IPS-NIHi7 (cell line): ENCODE measurements at regions not wholly inside any gene's neighbourhood (a gene's known extent, or its start where the extent isn't known, plus 50 kb on each side); places are given as distances from the start of the nearest gene placed in this dataset.
"Not testable (repeated sequence)": the region's sequence is repeated elsewhere in the genome, so short reads cannot be mapped to it uniquely, and the experiment has no call there.

Experiments
- DNase-seq: peaks from one replicate; pipeline ENCODE4 v3.0.0; 2012; ENCODE audit warnings: mixed read lengths; ENCODE audit errors: extremely low spot score

- peak; percentile 26 for DNase-seq
Observed at GRCh38 chr12:33514893-33515292, 75.3 kb upstream of the SYT10 start.

DNA sequence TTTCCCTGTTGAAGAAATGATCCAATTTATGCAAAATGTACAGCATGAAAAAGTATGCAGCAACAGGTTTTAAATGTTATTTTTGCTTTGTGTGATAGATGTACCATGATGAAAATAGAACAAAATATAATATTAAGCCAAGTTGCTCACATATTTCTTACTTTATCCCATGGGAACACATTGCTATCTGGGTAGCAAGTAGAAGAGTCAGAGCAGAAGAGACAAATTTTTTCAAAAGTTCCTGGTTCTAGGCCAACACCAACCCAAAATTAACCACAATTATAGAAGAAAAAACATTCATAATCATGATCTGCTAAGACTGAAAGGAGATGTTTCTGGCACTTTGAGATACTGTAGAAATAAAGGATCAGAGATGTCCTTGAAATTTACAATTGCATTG lies 79.9 kb upstream of the SYT10 start:
- DNase-seq: no peak

DNA sequence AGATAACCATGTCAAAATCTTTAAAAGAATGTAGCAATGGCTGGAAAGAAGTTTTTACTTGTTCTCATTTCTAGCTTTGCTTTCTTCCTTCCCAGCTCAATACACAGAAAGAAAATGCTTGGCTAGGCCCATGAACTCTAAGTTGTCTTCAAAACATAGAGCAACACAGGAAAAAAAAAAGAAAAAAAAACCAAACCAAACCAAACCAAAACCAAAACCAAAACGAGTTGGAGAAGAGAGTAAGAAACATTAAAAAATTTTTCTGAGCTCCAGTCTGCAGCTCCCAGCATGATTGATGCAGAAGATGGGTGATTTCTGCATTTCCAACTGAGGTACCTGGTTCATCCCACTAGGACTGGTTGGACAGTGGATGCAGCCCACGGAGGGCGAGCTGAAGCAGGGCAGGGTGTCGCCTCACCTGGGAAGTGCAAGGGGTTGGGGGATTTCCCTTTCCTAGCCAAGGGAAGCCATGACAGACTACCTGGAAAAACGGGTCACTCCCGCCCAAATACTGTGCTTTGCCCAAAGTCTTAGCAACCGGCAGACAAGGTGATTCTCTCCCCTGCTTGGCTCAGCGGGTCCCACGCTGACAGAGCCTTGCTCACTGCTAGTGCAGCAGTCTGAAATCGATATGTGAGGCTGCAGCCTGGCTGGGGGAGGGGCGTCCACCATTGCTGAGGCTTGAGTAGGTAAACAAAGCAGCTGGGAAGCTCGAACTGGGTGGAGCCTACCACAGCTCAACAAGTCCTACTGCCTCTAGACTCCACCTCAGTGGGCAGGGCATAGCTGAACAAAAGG lies 81.1 kb upstream of the SYT10 start:
- DNase-seq: not testable (repeated sequence)

GRCh38 chr12:33529031-33529430 lies 89.4 kb upstream of the SYT10 start:
- DNase-seq: no peak

- DNase-seq: no peak
Observed at GRCh38 chr12:33529810-33530209, 90.2 kb upstream of the SYT10 start.

DNA sequence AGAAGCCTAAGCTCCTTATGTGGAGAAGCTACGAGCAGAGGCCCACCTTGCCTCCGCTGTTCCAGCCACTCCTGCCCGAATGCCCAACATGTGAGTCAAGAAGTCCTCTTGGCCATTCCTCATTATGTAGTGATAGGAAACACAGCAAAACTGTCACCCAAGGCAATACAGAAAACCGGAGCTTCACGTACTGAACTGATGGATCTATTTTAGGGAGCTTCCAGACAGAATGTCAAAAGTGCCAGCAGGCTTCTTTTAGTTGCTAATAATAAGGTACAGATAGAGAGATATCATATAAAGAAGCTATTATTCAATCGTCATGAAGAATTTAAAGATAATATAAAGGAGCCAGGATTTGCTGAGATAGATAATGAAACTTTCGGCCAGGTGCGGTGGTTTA lies 91.6 kb upstream of the SYT10 start:
- DNase-seq: no peak

DNA sequence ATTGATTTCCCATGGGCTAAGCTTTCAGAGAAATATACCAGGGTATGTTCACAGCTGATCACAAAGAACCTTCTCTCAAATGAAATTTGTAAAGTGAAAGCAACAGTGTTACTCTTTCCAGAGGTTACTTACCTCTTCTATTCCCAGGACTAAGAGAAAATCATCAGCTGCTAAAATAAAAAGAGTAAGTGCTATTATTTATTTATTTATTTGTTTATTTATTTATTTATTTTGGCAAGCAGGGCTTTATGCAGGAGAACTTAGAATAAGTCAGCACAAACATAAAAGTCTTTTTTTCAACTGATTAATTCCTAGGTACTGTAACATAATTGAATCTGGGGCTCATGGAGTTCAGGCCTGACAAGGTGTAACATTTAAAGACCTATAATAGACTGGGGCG lies 93.9 kb upstream of the SYT10 start:
- DNase-seq: no peak

- DNase-seq: no peak
Observed at GRCh38 chr12:33536431-33536830, 96.8 kb upstream of the SYT10 start.

DNA sequence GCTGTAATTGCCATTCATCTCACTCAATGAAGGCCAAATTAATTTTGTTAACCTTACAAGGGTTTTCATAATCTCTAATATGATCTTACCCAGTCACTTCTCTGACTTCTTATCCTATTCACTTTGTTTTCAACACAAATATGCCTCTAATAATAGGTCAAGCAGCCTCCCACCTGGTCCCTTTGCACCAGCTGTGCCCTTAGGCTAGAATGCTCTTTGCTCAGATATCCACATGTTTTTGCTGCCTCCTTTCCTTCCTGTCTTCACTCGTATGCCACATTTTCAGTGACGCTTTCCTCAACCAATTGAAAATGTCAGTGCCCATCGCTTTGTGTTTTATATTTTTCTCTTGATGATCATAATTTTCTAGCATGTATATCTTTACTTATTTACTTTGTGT lies 106.4 kb upstream of the SYT10 start:
- DNase-seq: no peak

- no peak for DNase-seq
Observed at GRCh38 chr12:33547084-33547483, 107.5 kb upstream of the SYT10 start.

DNA sequence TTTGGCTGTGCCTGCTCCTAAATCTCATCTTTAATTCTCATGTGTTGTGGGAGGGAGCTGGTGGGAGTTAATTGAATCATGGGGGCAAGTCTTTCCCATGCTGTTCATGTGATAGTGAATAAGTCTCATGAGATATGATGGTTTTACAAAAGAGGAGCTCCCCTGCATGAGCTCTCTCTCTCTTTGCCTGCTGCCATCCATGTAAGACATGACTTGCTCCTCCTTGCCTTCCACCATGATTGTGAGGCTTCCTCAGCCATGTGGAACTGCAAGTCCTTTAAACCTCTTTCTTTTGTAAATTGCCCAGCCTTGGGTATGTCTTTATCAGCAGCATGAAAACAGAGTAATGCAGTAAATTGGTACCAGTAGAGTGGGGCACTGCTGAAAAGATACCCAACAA lies 110.6 kb upstream of the SYT10 start:
- DNase-seq: not testable (repeated sequence)

- DNase-seq: no peak
Observed at GRCh38 chr12:33551006-33551405, 111.4 kb upstream of the SYT10 start.

GRCh38 chr12:33555128-33555527 lies 115.5 kb upstream of the SYT10 start:
- DNase-seq: no peak

- DNase-seq: no peak
Observed at GRCh38 chr12:33560653-33561208, 121.1 kb upstream of the SYT10 start.

- no peak for DNase-seq
Observed at GRCh38 chr12:33562401-33562800, 122.8 kb upstream of the SYT10 start.

DNA sequence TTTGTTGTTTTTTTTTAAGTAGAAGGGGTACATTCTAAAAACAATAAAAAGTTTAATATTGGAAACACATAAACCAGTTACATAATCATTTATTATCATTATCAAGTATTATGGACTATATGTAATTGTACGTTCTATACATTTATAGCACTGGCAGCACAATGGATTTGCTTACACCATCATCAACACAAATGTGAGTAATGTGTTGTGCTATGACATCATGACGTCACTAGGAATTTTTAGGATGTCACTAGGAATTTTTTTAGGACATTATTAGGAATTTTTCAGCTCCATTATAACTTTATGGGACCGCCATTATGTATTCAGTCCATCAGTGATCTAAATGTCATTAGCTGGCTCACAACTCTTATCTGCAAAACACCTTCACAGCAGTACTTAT lies 126.8 kb upstream of the SYT10 start:
- DNase-seq: no peak

DNA sequence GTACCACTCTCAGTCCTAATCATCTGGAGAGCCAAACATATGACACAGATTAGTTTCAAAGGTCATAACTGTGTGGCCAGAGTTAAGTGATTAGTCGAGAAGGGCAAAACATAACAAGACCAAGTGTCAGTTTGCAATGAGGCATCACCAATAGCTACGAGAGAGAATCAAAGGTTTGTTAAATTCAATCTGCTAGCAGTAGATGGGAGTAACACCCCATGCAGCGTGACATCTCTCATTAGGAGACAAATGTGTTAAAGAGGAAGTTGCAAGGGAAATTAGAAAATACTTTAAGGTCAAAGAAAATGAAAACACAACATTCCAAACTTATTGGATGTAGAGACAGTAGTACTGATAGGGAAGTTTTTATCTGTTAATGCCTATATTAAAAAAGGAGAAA lies 135.7 kb upstream of the SYT10 start:
- no peak for DNase-seq

GRCh38 chr12:33581613-33582122 lies 142.0 kb upstream of the SYT10 start:
- DNase-seq: no peak

GRCh38 chr12:33586576-33586975 lies 147.0 kb upstream of the SYT10 start:
- no peak for DNase-seq

GRCh38 chr12:33587354-33587753 lies 147.7 kb upstream of the SYT10 start:
- DNase-seq: no peak

DNA sequence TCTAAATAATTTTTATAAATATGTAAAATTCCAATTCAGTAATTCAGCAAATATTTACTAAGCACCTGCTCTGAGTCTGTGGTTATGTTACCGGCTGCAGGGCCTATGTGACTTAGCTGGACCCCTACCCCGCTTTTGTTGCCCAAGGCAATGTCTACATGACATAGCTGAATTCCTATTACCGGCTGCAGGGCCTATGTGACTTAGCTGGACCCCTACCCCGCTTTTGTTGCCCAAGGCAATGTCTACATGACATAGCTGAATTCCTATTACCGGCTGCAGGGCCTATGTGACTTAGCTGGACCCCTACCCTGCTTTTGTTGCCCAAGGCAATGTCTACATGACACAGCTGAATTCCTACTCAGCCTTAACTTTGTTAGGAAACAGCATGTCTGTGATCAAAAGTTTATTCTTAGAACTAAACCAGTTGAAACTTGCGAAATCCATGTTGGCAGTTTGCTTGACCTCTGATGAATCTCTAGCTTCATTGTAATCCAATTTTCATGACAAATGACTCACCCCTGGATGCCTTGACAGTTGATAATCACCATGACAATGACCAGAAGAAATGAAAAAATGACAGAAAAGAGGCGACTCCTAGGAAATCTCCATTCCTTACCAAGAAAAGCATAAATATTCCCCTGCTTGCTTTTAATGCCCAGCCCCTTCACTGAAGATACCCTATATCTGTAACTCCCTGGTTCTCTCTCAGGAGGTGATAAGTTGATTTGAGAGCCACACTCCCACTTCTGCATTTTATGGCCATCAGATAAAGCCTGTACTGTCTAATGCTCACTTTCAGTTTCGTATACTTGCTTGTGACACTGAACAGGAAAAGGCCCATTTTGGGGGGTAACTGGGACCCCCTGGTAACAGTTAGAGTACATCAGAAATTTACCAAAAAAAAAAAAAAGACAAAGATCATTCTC lies 148.4 kb upstream of the SYT10 start:
- DNase-seq: no peak

GRCh38 chr12:33588725-33589405 lies 149.2 kb upstream of the SYT10 start:
- DNase-seq: no peak
